ACHN (cell line): ENCODE measurements at regions not wholly inside any gene's neighbourhood (a gene's known extent, or its start where the extent isn't known, plus 50 kb on each side); places are given as distances from the start of the nearest gene placed in this dataset.
"Not testable (repeated sequence)": the region's sequence is repeated elsewhere in the genome, so short reads cannot be mapped to it uniquely, and the experiment has no call there.

ENCODE experiments used
- DNase-seq: peaks from one replicate; pipeline ENCODE4 v3.0.0-alpha.2; 2015
- in situ Hi-C: cut with HindIII; loops from 2 replicates; pipeline ENCODE4 v1.10.0; 2017; ENCODE audit warnings: low sequenced_read_pairs, low pct_ligation_motif_present, low pct_unique_long_range_greater_than_20kb

DNA sequence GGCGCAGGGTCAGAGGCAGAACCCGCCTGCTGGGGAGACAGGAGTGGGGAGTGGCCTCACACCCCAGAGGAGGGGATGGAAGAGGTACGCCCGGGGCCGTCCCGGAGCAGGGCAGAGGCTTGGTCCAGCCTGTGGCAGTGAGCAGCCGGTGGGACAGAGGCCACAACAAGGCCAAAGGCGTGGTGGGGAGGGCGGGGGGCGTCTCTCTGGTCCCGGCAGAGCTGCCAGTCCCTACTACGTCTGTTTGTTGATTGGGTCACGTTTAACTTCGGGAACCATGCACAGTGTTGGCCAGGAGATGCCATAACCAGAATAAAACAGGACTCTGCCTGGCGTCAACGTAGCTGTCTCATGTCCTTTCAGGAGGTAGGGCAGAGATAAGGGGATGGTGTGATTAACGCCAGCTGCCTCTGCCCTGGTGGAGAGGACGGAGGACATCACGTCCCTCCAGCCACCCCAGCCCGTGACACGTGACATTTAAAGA lies 192.8 kb downstream of the BANP start:
- in situ Hi-C loops = no loop called here
- no peak for DNase-seq

DNA sequence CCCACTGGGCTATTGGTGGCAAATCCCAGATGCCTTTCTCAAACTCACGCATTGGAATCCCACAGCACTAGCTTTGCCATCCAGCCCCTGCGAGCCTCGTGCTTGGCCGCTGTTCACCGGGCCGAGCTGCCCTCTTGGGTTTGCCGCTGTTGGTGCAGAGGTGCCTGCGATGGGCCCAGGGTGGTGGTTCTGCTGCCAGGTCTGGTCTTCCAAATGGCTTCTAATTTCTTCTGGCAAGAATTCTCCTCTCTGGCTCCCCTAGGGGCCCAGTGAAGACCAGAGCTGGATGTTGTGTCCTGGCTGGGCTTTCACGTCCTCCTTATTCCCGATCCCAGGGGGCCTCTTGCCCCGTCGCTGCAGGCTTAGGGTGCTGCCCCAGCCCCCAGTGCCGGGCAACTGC lies 194.1 kb downstream of the BANP start:
- in situ Hi-C loops, DNase-seq: not testable (repeated sequence)

DNA sequence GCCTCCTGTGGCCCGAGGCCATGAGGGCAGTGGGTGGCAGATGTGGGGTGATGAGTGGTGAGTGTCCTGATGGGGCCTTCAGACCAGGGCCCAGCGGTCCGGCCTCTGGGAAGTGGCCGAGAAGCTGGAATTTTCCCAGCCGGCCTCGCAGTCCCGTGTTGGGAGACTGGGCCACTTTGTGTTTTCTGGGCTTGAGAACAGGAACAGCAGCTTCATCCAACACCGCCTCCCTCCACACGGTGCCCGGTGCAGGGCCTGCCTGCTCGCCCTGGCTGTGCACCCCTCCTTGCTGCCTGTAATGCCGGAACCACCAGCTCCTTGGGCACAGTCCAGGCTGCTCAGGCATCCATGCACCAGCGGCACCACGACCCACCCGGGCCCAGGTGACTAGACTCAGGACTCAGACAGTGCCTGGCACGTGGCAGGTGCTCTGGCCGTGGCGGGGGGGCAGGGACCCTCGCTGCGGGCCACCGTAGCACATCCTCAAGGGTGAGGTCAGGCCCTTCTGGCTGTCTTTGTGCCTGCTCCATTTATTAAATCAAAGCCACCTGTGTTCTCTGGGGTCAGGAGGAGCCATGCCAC lies 194.7 kb downstream of the BANP start:
- in situ Hi-C loops, DNase-seq: not testable (repeated sequence)

DNA sequence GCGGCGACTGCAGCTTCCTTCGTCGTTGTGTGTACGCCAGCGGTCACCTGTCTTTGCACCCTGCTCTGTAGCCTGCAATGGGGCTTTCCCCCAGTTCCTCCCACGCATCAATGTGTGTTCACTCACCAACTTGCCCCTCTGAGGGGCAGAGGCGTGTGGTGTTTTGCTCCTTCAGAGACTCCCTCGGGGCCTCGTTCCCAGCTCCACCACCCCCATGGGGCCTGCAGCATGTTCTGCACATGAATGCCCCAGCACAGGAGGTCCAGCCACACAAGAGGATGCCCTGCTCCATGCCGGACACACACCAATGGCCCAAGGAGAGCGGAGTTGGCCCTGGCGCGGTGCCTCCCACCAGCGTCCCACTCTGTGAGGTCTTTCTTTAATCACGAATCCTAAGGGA lies 196.8 kb downstream of the BANP start:
- in situ Hi-C loops, DNase-seq: not testable (repeated sequence)

DNA sequence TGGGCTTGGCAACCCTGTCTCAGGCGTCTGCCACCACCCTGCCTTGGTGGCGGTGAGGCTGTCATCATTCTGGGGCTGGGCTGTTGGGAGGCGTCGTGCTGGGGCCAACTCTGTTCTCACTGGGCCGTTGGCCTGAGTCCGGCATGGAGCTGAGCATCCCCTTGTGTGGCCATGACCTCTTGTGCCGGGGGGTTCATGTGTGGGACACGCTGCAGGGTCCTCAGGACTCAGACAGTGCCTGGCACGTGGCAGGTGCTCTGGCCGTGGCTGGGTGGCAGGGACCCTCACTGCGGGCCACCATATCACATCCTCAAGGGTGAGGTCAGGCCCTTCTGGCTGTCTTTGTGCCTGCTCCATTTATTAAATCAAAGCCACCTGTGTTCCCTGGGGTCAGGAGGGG lies 197.4 kb downstream of the BANP start:
- in situ Hi-C loops, DNase-seq: not testable (repeated sequence)

DNA sequence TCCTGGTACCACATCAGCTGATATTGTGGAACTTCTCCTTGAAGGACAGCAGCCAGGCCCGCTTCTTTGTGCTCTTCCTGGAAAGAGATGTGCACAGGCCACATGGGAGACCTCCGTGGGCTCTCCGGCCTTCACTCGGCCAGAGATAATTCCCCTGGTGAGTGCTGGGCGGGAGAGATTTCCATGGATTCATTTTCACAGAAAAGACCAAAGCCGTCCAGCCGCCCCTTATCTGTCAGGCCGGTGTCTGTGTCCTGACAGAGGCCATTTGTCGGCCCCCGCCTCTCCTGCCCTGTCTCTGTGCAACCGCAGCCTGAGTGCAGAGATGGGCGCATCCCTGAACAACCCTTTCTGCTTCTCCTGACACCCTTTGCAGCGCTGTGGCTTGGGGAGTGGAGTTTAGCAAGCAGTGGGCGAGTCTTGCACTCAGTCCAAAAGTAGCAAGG lies 197.9 kb downstream of the BANP start:
- DNase-seq, in situ Hi-C loops: not testable (repeated sequence)

DNA sequence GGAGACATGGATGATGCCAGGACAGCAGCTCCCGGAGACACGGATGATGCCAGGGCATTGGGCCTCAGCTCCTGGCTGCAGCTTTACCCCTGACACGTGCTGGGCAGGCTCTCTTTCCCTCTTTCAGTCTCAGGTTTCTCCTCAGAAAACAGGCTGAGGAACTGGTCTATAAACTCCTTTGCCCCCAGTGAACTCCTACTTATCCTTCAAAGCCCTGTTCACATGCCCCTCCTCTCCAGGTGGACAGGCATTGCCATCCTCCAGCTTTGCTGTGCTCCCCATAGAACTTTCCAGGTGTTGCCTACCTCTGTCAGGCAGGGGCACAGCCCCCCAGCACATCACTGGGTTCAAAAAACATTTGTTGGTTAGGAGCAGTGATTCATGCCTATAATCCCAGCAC lies 198.4 kb downstream of the BANP start:
- in situ Hi-C loops = not testable (repeated sequence)

DNA sequence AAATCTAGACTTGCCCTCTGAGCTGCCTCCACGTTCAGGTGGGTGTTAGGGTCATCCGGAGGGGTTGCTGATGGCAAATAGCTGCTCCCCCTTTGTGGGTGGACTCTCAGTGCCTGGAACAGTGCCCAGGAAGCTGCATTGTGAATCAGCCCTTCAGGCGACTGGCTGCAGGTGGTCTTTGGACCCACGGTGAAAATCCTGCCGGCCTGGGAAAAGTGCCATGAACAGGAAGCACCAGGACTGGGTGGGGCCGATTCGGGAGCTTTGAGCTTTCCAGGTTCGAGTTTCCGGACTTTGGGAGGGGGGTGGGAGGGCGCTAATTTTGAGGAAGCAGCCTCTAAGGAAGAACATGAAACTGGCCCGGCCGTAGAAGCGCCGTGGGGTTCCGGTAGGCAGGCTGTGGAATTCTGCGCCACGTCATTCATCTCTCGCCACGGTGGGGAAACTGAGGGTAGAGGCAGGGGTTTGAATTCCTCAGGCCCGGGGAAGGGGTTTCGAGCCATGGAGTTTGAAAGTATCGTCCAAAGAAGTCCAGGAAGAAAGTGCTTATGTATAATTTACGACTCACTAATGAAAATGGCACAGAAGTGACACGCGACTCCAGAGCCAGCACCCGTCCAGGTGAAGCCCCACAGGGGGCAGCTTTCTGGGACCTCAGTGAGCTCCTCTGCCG lies 199.4 kb downstream of the BANP start:
- in situ Hi-C loops, DNase-seq: not testable (repeated sequence)

More for the DNA sequence above, 198.4 kb downstream of the BANP start:
- not testable (repeated sequence) for DNase-seq

DNA sequence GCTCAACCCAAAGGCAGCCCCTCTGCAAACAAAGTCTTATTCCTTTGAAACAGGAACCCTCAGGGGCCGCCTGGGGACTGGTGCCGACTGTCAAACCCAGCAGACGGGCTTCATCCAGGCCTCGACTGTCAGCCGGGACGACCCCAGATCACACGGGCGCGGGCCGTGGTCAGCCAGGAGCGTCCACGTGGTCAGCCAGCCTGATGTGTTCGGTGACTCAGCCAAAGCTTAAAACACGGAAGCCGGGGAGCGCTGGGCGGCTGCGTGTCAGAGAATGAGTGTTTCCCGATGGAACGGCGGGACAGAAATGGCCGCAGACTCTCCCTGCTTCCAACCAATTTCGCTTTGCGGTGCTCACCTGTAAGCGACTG lies 199.9 kb downstream of the BANP start:
- in situ Hi-C loops, DNase-seq: not testable (repeated sequence)

DNA sequence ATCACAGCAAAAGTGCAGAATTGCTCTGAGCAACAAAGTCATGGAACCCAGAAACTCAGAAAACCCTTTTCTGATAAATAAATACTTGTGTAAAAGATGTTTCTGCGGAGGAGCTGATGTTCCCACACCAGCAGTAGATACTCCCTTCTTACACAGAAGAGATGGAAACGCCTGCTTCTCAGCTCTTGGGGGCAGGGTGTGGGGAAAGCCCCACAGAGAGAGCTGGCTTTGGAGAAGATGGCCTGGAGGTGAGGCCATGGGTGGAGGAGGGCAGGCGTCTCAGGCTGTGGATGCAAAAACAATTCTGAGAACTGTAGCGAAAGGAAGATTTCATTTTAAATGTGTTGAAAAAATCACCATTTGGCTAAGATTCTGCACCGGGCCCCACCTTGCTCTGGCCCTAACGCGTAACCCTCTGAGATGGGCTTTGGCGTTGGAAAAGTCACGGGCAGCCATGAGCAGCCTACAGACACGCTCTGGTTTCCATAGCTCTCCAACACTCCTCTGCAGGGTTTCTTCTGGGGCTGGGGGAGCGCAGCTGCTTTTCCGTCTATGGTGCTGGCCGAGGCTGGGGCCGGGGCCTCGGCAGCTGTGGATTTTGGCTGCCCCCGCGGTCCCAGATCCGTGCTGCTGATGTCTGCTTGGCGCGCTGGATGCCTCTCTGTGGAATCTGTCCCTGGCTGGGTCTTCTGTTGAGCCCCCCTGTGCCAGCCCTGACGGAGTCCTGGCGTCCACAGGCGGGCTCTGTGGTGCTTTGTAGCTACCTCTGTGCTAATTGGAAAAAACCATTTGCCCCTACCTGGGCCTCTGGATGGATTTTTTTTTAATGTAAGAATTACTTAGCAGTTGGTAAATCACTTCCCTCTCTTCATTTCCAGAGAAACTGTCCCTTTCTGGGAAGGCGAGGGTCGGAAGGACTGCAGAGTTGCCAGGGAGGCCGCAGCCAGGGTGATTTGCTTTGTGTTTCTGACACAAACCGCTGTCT lies 200.9 kb downstream of the BANP start:
- DNase-seq, in situ Hi-C loops: not testable (repeated sequence)

DNA sequence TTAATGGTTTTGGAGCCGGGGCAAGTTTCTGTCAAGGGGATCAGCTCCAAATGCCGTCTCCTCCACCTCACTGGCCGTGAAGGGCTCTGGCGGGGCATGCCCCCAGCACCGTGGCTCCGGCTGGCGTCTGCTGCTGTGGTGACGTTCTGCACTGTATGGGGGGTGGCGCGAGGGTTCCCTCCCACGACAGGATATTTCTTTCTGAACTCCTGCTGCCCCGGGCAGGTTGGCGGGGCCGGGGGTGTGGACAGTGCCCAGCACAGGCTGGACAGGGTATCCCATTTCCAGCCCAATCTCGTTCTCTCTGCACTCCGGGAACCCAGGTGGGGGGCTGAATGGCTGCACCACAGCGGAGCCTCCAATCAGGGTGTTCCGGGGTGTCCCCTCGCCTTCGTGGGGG lies 201.6 kb downstream of the BANP start:
- DNase-seq, in situ Hi-C loops: not testable (repeated sequence)

DNA sequence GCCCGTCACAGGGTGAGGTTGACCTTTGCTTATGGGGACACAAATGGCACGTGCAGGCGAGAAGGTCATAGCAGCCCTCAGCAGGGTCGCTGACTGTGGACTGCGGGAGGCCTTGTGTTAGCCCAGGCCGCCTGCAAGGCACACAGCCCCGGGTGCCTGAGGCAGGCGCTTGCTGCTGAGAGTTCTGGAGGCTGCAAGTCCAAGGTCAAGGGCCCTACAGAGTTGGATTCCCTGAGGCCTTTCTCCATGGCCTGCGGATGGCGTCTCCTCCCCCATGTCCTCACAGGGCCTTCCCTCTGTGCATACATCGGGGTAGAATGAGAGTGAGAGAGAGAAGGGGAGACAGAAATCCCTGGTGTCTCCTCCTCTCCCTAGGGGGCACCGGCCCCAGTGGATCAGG lies 202.3 kb downstream of the BANP start:
- DNase-seq, in situ Hi-C loops: not testable (repeated sequence)

DNA sequence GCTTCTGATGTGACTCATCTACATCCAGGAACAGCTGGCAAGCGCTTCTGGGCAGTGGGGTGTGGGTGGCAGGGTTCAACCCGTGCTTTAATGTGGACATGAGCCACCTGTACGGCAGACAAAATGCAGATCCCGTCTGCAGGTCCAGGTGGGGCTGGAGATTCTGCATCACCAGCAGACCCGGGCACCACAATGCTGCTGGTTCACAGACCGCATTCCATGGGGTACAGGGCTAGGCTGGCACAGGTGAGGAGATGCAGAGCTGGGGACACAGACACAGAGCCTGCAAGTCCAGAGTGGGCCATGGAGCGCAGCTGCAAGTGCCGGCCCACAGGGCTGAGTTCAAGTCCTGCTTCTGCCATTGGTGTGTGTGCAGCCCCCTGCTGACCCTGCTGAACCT lies 203.7 kb downstream of the BANP start:
- DNase-seq, in situ Hi-C loops: not testable (repeated sequence)

DNA sequence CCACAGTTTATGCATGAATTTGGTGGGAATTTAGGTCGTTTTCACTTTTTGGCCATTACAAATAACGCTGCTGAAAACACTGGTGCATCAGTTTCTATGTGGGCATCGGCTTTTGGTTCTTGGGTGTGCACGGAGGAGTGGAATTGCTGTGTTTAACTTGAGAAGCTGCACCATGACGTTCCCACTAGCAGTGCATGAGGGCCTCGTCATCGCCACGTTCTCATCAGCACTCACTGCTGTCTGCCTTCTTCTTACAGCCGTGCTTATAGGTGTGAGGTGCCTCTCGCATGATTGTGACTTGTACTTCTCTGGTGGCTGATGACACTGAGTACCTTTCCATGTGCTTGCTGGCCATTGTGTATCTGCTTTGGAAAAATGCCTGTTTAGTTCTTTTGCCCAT lies 204.4 kb downstream of the BANP start:
- in situ Hi-C loops, DNase-seq: not testable (repeated sequence)

DNA sequence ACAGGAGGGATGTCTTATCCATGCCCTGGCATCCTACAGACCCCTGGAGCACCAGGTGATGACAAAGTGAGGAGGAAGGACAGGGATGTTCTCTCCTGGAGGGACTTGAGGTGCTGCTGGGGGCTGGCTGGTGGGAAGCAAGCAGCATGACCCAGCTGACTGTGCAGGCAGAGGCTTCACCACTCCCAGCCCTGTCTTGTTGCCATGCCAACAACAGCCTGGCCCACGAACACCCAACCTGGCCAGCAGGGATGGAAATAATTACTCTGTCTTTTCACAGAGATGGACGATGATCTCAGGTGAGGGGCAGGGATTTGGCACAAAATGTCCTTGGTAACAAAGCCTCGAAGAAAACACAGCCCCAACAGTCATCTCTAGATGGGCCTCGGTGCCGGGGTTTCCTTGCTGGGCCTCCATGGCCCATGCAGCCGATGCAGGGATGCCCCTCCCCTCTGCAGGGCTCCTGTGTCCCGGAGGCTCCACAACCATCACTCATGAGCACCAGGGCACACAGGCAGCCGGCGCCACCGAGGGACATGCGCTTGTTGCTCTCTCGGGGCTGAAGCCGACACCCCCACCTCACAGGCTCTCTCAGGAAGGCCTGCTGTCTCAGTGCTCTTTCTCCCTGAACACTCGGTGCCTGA lies 205.5 kb downstream of the BANP start:
- in situ Hi-C loops, DNase-seq: not testable (repeated sequence)

DNA sequence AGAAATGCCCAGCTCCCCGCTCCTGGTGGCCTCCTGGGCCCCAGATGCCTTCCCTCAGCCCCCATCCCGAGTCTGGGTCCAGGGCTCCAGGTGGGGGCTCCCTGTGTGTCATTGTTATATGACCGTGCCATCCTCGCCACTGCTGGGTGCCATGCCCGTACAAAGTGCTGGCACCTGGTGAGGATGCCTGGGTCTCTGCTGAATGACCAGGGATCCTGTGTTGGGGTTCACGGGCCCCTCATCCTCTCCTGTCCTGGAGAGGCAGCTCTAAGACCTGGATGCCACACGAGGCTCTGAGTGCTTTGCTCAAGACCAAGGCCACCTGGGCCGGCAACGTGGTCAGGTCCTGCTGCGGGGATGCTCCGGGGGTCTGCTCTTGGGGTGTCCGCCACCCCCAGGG lies 206.5 kb downstream of the BANP start:
- in situ Hi-C loops, DNase-seq: not testable (repeated sequence)

DNA sequence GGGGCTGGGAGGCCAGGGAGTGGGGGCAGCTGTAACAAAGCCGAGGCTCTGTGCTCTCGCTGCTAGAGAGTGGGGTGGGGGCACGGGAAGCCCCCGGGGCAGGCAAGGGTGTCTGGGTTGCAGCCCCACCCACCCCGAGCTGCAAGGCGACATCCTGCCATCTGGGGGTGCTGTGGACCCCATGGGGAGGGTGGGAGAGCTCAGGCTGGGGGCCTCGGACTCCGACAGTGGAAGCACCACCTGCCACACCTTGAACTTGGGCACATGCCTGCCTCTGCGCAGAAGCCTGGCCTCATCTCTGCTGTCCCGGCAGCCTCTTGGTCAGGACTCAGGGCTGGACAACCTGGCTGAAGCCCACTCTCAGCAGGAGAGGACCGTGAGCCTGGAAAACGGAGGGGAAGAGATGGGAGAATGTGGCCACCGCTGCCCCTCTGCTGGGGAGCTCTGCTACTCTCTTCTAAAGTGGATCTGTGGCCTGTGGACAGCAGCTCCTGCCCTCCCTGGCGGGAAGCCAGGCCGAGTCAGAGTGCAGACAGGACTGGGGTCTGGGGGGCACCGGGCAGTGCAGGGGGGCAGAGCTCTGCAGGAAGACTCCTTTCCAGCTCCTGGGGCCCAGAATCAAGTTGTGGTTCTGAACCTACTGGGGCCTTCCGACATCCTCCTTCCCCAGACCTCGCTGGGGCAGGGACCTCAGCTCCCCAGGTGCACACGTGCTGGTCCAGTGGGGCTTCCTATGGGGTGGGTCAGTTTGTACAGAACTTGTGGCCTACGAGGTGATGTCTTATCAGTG lies 207.2 kb downstream of the BANP start:
- in situ Hi-C loops, DNase-seq: not testable (repeated sequence)
